Ecto neural progenitor cell (in vitro differentiated cells): ENCODE measurements at regions not wholly inside any gene's neighbourhood (a gene's known extent, or its start where the extent isn't known, plus 50 kb on each side); places are given as distances from the start of the nearest gene placed in this dataset.
"Not testable (repeated sequence)": the region's sequence is repeated elsewhere in the genome, so short reads cannot be mapped to it uniquely, and the experiment has no call there.

Experiments
- DNase-seq: peaks from one replicate; pipeline ENCODE4 v3.0.0-alpha.2; 2018; ENCODE audit warnings: low spot score

DNA sequence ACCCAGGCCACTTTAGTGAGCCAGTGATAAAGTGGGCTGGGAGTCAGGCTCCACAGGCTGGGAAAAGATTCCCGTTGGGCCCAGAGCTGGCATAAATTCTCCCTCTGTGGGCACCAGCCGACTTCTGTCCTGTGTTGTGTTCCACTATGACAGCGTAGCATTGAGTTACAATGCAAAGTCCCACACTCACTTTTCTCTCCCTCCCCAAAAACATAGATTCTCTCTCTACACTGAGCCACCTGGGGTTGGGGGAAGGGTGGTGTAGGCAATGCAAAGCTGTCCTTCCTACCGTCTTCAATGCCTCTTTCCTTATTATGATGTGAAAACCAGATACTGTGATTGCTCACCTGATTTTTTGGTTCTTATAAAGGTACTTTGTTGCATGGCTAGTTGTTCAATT is 566.2 kb downstream of the RAPGEF2 start:
- DNase-seq, result no peak

DNA sequence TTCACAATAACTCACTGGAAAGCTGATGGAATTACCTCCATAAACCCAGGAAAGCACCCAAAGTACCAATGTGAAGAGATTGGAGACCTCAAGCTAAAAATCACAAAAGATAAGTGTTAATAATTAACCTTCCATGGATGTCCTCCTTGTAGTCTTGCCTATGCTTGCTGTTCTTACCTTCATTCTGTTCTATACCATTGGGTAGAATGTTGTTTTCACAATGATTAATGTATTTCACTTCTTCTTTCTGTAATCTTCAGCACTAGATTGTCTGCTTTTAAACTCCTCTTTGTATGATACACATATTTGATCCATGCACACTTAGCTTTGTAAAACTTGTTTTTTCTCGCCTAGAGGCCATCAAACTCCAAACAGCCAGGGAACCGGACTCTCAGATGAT is 570.3 kb downstream of the RAPGEF2 start:
- no peak for DNase-seq

DNA sequence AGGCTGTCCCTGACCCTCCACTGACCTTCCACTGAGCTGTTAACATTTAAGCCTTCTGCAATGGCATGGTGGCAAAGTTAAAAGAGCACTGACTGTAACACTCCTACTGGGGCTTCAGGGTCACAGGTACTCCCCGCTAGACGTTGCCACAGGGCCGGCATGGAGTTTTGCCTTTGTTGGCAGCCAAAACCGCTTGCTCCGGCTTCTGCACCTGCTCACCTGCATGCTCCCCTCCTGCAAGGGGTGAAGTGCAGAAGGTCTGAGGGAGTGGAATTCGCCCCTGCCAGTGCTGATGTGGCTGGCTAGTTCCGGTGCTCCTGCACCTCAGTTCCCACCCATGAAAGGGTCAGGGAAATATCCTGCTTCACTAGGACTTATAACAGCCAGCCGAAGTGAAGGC is 571.4 kb downstream of the RAPGEF2 start:
- no peak for DNase-seq

DNA sequence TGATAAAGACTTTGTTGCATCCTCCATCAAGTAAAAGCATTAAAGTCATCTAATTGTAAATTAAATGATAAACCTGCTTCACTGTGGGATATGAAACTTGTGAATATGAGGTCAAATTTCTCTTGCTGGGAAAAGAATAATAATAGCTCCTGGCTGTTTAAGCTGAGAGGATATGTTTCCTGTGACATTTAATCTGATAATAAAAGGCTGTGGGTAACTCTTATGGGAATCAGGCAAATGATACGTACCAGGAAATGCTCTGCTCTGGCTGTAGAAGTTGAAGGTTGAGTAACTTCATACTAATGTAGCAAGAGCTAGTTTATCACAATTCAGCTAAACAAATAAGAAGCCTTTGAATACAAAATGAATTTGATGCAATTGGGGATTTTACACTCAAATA is 574.6 kb downstream of the RAPGEF2 start:
- DNase-seq, result no peak

DNA sequence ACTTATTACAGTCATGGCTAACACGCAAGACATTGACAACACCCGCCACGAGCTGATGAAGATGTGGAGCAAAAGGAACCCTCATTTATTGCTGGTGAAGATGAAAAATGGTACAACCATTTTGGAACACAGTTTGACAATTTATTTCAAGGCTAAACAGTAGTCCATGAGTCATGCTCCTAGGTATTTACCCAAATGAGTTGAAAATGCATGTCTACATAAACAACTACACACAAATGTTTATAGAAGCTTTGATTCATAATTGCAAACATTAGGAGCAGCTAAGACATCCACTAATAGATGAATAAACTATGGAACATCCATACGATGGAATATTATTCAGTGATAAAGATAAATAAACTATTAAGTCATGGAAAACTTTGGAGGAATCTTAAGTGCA is 580.1 kb downstream of the RAPGEF2 start:
- DNase-seq, result no peak

DNA sequence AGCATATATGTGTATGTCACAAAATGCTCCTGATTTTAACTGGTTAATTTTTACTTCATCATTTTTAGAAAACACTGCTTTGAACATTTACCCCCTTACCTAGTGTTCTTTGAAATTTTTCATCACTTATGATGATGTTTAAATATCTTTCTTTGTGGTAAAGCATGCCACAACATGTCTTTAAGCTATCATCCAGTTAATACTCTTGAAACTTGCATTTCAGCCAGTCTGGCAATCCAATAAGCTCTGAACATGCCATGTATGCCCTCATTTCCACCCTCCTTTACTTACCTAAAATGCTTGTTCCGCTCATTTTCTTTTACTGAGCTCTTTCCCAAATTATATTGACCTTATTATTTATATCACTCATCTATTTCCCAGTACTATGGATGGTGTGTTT is 581.2 kb downstream of the RAPGEF2 start:
- DNase-seq, result no peak

DNA sequence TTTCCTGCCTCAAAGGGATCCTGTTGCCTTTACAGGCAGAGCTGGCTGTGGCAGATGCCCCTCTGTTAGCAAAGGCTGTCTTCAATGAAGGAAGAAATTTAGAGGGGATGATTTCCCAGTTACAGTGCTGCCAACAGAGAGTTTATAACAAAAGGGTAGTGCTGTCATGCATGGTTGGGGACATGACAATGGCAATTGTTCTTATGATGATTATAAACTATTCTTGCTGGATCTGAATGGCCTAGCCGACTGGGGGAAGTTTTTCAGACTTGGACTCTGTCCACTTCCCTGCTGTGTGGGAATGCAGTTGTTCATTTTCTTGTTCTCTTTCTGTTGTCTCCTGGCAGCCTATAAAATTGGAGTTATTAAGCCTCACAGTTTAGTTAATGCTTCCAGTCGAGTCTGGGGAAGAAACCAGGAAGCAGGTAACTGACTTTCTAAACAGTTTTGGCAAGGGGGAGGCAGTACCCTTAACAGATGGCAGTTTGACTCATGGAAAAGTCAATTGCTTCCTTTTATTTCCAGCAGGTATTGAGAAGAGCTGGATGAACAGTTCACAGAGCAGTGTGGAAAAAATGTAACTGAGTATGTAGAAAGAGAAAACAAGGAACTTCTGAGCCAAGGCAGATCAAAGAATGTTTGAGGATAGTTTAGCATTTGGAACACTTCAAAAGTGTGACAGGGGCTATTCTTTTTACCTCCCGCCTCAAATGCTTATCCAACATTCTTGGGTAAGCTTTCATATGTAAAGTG is 582.6 kb downstream of the RAPGEF2 start:
- no peak for DNase-seq

DNA sequence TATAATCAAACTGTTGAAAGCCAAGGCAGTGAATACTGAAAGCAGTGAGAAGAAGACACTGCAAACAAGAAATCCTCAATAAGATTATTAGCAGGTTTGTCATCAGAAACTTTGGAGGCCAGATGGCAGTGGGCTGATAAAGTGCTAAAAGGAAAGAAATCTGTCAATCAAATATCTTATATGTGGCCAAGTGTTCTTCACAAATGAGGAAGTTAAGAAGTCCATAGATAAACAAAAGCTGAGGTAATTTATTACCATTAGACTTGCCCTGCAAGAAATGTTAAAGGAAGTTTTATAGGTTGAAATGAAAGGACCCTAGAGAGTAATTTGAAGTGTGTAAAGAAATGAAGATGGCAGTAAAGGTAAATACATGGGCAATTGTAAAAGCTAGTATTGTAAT is 586.6 kb downstream of the RAPGEF2 start:
- DNase-seq, result no peak

DNA sequence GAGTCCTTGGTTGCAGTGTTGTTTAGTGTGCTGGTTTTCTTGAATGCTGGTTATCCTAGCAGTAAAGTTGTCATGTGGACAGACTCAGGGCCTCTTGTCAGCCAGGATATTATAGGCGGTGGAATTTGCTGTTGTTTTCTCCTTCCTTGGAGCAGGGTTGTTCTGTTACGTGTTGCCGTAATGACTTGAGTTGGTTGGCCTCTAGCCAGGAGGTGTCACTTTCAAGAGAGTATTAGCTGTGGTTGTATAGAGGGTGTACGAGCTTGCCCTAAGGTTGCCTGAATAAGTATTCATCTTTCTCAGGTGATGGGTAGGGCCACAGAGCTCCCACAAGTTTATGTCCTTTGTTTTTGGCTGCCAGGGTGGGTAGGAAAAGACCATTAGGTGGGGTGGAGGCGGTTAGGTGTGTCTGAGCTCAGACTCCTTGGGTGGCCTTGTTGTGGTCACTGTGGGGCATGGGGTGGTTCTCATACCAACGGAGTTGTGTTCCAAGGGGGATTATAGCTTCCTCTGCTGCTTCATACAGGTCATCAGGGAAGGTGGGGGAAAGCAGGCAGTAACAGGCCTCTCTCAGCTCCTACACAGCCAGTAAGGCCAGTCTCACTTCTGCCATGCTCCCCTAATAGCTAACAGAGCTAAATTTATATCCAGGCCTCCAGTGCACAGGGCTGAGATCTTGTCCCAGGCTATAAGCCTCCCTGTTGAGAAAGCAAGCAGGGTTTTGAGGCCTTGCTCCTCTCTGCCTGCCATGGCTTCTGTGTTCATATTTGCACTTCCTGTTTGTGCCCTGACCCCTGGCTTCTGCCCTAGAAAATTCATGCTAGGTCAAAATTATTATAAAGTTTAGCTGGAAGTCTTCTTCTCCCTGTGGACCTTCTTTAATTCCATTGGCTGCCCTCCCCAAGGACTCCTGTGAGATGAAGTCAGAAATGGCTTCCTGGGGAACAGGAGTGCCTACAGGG is 594.7 kb downstream of the RAPGEF2 start:
- DNase-seq, result no peak

DNA sequence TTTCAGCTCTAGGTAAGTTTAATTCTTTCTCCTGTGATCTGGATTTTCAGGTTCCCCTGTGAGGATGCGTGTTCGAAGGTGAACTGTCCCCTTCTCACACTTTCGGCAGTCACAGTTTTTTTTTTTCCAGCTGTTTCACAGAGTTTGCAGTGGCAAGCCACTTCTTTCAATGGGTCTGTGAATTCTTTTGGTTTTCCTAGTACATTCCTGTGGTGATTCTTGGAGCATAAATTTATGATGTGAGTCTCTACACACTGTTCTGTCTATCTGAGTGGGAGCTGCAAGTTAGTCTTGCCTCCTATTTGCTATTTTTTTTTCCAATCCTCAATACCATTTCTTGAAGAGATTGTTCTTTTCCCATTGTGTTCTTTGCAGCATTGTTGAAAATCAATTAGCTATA is 595.5 kb downstream of the RAPGEF2 start:
- DNase-seq, result no peak

DNA sequence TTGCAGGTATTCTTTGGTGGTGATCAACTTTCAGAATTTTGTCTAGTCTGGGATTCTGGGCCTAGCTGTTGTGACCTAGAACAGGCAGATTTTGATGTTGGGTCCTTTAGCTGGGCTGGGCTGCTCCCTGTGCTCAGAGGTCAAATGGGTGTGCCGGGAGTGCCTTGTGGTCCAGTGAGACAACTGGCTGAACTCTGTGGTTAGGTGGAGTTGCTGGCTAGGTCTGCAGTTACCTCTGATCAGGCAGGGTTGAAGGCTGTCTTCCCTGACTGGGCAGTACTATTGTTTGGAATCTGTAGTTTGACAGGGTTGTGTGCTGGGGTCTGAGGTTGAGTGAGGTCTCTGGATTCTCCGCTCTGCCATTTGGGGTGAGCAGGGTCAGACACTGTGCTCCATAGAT is 599.3 kb downstream of the RAPGEF2 start:
- DNase-seq, result no peak

DNA sequence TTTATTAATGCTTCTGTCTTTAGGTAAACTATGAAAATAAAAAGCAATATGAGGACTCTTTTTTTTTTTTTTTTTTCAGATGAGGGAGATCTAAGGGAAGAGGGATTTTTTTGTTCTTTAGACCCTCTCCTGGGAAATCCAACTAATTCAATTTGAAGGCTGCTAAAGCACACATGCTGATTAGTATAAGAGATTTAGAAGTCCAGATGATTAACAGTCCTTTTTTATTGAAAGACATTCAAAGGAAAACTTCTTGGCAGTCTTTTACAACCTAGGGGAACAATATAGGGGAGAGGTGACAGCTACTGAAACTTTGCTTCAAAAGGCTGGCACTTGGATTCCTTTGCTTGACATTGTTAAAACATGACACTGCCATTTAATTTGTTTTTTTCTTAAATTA is 602.5 kb downstream of the RAPGEF2 start:
- DNase-seq, result no peak

DNA sequence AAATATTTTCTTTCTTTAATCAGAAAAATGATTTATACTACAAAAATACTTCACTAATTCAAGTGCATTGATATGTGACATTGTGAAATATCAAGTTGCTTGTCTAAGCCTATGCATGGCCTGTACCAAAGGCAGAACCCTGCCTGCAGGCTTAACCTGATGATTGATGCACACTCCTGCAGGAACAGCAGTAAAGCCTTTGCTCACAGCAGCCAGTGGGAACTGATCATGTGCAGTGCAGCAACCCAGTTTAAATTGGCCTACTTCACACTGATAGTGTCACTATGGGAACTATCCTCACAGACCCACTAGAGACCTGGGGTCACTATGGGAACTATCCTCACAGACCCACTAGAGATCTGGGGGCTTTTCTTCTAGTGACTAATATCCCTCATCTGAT is 603.8 kb downstream of the RAPGEF2 start:
- DNase-seq, result no peak

DNA sequence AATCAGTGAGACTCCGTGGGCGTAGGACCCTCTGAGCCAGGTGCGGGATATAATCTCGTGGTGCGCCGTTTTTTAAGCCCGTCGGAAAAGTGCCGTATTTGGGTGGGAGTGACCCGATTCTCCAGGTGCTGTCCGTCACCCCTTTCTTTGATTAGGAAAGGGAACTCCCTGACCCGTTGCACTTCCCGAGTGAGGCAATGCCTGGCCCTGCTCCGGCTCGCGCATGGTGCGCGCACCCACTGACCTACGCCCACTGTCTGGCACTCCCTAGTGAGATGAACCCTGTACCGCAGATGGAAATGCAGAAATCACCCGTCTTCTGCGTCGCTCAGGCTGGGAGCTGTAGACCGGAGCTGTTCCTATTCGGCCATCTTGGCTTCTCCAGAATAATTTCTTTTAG is 612.3 kb downstream of the RAPGEF2 start:
- DNase-seq, result not testable (repeated sequence)

DNA sequence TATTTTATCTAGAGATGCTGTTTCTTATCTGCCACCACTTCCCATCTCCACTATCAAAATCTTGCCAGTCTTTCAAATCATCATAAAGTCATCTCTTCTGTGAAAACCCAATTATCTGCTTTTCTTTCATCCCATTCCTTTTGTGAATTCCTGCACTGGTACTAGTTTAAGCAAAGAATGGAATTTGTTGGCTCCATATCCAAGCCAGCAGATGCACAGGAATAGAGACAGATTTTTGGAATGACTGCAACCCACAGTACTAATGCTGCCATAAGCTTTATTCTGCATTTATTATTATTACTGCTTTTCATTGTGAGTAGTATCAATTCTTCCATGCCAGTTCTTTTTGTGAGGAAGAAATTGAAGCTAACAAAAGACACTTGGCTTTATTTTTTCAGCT is 616.7 kb downstream of the RAPGEF2 start:
- no peak for DNase-seq

DNA sequence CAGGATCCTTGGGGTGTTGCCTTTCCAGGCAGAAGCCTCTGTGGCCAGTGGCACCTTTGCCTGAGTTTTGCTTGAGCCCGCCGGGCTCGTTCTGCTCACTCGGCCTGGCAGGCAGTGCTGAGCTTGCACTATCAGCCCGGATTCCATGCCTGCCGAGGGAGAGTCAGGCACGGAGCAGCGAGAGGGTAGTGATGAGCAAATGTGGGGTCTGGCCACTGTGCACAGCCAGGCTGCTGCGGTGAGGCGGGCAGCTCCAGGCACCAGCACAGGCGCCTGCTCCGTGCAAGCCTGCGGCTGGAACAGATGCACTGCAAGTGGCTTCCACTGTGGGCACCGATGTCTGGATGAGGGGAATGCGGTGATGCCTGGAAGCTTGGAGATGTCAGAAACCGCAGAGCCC is 619.2 kb downstream of the RAPGEF2 start:
- no peak for DNase-seq

DNA sequence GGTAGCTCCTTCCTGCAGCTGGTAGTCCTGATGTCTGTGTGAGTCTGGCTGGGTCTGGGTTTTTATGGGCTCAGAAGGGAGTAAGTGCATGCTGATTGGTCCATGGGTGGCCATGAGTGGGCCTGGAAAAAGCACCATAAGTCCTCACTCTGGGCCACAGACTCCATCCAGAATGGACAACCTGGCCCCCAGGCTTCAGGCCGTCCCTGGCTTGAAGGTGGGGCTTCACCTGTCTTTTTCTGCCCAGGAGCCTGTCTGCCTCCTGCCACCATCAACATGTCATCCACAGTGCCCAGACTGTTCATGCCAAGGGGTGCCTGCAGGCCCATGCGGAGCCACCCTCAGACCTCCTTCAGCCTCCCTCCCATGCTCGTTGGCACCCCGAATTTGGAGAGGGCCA is 620.0 kb downstream of the RAPGEF2 start:
- no peak for DNase-seq

DNA sequence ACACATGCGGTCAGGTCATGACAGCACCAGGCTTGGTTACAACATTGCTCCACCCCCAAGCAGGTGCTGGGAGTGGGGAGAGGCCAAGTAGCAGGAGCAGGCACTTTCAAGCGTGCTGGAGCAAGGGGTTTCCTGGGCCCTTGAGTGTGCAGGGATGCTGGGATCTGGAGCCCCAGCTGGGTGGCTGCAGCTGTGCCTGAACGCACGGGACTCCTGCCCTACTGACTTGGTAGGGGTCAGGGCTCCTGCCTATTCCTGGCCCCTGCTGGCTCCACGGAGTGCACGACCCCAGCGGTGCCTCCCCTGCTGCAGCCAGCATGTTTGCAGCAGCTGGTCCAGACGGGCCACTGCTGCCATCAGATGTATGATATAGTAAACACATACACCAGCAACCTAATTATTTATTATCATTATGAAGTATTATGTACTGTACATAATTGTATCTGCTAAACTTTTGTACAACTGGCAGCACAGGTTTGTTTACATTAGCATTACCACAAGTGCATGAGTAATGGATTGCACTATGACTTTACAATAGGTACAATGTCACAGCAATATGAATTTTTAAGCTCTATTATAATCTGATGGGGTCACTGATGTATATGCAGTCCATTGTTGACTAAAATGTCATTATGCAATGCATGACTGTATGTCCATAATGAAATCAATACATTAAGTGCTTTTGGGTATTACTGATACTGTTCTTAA is 620.6 kb downstream of the RAPGEF2 start:
- DNase-seq, result no peak

DNA sequence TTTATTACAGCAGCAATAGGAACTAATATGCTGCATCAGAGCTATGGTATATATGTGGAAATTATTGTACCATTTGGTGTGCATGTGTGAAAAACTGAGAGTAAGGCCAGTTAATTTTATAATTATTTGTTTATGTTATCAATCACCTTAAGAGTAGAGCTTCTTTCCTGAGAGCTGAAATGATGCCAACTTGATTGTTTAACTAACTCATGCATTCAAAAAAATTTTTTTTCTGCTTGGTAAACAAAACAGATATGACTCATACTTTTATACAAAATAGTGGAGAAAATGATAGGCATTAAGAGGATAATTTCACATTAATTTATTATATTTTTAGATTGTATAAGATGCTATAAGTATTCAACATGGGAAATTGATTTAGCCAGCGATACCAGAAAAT is 622.7 kb downstream of the RAPGEF2 start:
- DNase-seq, result no peak

DNA sequence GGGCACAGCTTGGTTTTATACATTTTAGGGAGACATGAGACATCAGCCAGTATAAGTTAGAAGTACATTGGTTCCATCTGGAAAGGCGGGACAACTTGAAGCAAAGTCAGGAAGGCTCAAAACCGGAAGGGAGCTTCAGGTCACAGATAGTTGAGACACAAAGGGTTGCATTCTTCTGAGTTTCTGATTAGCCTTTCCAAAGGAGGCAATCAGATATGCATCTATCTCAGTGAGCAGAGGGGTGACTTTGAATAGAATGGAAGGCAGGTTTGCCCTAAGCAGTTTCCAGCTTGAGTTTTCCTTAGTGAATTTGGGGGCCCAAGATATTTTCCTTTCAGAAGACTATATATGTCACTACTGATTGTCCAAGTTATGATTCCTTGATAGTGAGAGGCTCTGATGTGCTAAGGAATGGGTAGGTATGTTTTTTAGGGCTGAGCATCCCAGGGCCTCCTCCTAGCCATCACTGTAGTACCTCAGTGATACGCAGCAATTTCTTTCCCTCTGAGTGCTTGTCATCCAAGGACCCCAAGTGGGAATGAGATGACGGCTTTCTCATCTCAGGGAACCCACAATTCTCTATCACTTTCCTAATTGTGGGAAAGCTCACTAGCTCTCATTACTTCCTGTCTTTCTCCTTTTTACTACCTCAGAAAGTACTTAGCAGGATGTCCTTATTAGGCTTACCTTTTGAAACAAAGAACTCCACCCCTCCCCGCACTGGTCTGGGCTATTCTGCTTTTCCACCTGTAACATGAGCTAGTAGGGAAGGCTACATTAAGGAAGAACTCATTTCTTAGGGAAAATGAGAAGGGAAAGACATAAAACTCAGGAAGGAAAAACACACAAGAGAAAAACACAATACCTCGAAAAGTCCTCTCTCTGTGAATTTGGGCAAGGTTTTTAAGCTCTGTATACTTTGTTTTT is 632.7 kb downstream of the RAPGEF2 start:
- DNase-seq, result no peak

DNA sequence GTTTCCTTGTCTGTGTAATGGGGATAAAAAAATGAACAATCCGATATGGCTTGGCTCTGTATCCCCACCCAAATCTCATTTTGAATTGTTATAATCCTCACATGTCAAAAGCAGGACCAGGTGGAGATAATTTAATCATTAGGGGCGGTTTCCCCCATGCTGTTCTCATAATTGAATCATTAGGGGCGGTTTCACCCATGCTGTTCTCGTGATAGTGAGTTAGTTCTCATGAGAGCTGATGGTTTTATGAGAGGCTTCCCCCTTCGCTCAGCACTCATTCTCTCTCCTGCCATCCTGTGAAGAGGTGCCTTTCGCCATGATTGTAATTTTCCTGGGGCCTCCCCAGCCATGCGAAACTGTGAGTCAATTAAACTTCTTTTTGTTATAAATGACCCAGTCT is 633.5 kb downstream of the RAPGEF2 start:
- no peak for DNase-seq

DNA sequence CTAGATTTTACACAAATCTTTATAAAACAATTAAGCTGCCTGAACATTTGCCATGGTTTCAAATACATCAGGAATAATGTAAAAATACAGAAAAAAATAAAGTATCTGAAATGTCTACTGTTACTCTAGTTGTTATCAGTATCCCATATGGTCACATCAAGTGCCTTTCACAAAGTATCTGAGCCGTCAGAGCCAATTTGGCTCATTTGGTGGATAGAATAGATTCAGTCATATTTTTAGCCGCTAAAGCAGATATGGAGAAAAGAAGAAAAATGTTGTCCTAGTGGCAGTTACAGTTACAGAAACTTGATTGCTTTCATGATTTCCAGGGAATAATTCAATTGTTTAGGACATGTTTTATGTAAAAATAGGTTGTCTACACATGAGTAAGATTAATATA is 641.1 kb downstream of the RAPGEF2 start:
- DNase-seq, result no peak
